OCI-LY1 (cell line): ENCODE measurements at regions not wholly inside any gene's neighbourhood (a gene's known extent, or its start where the extent isn't known, plus 50 kb on each side); places are given as distances from the start of the nearest gene placed in this dataset.

ENCODE experiments used
- H2AFZ ChIP-seq: fragments of 200-600 bp; sonication (generic), shearing (Covaris generic); 2 replicates; pipeline ENCODE4 v1.6.0; 2014; ENCODE audit warnings: antibody characterized with exemption, mild to moderate bottlenecking, low read length
- H3F3A ChIP-seq: fragments of 200-600 bp; sonication (generic), shearing (Covaris generic); 2 replicates; pipeline ENCODE4 v1.6.0; 2014; ENCODE audit warnings: mild to moderate bottlenecking, antibody characterized with exemption, low read length, moderate library complexity; ENCODE audit not compliant: insufficient read depth
- H3K27ac ChIP-seq: fragments of 200-600 bp; sonication (generic); 2 replicates; pipeline ENCODE4 v1.5.1; 2014; ENCODE audit warnings: low read length, mixed run types, mild to moderate bottlenecking, low read depth; ENCODE audit not compliant: poor library complexity, severe bottlenecking
- H3K27me3 ChIP-seq: fragments of 200-600 bp; sonication (generic); 2 replicates; pipeline ENCODE4 v1.6.0; 2014; ENCODE audit warnings: antibody characterized with exemption, mild to moderate bottlenecking, low read length, moderate library complexity; ENCODE audit not compliant: insufficient read depth
- H3K36me3 ChIP-seq: fragments of 200-600 bp; sonication (generic); 2 replicates; pipeline ENCODE4 v1.6.1; 2014; ENCODE audit warnings: mild to moderate bottlenecking, antibody characterized with exemption, low read length, moderate library complexity, mixed read lengths; ENCODE audit not compliant: insufficient read depth
- H3K4me1 ChIP-seq: fragments of 200-600 bp; sonication (generic); 2 replicates; pipeline ENCODE4 v1.5.1; 2014; ENCODE audit warnings: mild to moderate bottlenecking, low read length, moderate library complexity; ENCODE audit not compliant: insufficient read depth, severe bottlenecking
- H3K4me2 ChIP-seq: fragments of 200-600 bp; sonication (generic), shearing (Covaris generic); 2 replicates; pipeline ENCODE4 v1.6.1; 2014; ENCODE audit warnings: low read length
- H3K4me3 ChIP-seq: fragments of 200-600 bp; sonication (generic); 2 replicates; pipeline ENCODE4 v1.5.1; 2014; ENCODE audit warnings: low read length, low read depth, mild to moderate bottlenecking, mixed read lengths; ENCODE audit not compliant: poor library complexity, severe bottlenecking
- H3K79me2 ChIP-seq: fragments of 200-600 bp; shearing (Covaris generic); 2 replicates; pipeline ENCODE4 v1.6.1; 2016; ENCODE audit warnings: mixed run types, low read length, mixed read lengths; ENCODE audit not compliant: insufficient read depth
- H3K9ac ChIP-seq: fragments of 200-600 bp; sonication (generic), shearing (Covaris generic); 2 replicates; pipeline ENCODE4 v1.6.1; 2014; ENCODE audit warnings: mild to moderate bottlenecking, low read length, mixed read lengths
- H3K9me2 ChIP-seq: fragments of 200-600 bp; sonication (generic), shearing (Covaris generic); 2 replicates; pipeline ENCODE4 v1.6.1; 2014; ENCODE audit warnings: low read depth, mild to moderate bottlenecking, low read length, mixed read lengths
- H3K9me3 ChIP-seq: fragments of 200-600 bp; shearing (Covaris generic); 2 replicates; pipeline ENCODE4 v1.6.1; 2014; ENCODE audit warnings: low read length, mixed read lengths
- H4K20me1 ChIP-seq: fragments of 200-600 bp; sonication (generic), shearing (Covaris generic); 2 replicates; pipeline ENCODE4 v1.6.0; 2016; ENCODE audit warnings: mild to moderate bottlenecking, low read length; ENCODE audit not compliant: insufficient read depth
- CTCF ChIP-seq: fragments of 200-600 bp; sonication (generic), shearing (Covaris generic); IDR thresholded peaks from 2 replicates; pipeline ENCODE4 v1.5.1; 2017; ENCODE audit warnings: mild to moderate bottlenecking, antibody characterized with exemption, low read length, moderate library complexity, mixed read lengths
- EZH2 ChIP-seq: fragments of 200-600 bp; sonication (generic), shearing (Covaris generic); IDR thresholded peaks from 2 replicates; pipeline ENCODE4 v1.8.0; 2017; ENCODE audit warnings: borderline replicate concordance, mixed run types, mild to moderate bottlenecking, antibody characterized with exemption, low read length, moderate library complexity, mixed read lengths

- Histone ChIP-seq H3K4me2 (peak overlapping the region; percentile 44), H3K9me2 (no peaks in the 10 kb centered on the region), H3K9me3 (no peaks in the 10 kb centered on the region), H3K27ac (peak overlapping the region; percentile 77), H3K4me3 (peak overlapping the region; percentile 6), H3K9ac (peak overlapping the region; percentile 42; the same call in 1 of the 2 replicates), H2AFZ (peak overlapping the region; percentile 75; the same call in 1 of the 2 replicates), H3K27me3 (no peaks in the 10 kb centered on the region), H3K79me2 (no peaks in the 10 kb centered on the region), H3K36me3 (no peaks in the 10 kb centered on the region), H3F3A (no peaks in the 10 kb centered on the region), H3K4me1 (peaks cover 37% of the 10 kb centered on the region), H4K20me1 (no peaks in the 10 kb centered on the region)
- no peak for TF ChIP-seq CTCF
- TF ChIP-seq EZH2, result no peak
These were observed 250.2 kb upstream of the OR4E1 start for GRCh38 chr14:21923820-21924219.

- Histone ChIP-seq H3K4me2 (no peak overlapping the region), H3K4me3 (no peak overlapping the region), H3K27me3 (no peaks in the 10 kb centered on the region), H3K36me3 (no peaks in the 10 kb centered on the region), H3K79me2 (no peaks in the 10 kb centered on the region), H3K9me2 (no peaks in the 10 kb centered on the region), H3K27ac (no peak overlapping the region), H3F3A (no peaks in the 10 kb centered on the region), H3K9ac (no peak overlapping the region), H3K9me3 (no peaks in the 10 kb centered on the region), H3K4me1 (peaks cover 46% of the 10 kb centered on the region), H4K20me1 (no peaks in the 10 kb centered on the region), H2AFZ (no peak overlapping the region)
- TF ChIP-seq EZH2, result no peak
These were observed 247.8 kb upstream of the OR4E1 start for GRCh38 chr14:21921453-21921852.

- H4K20me1 ChIP-seq, result no peaks in the 10 kb centered on the region
- H3K9ac ChIP-seq, result no peak overlapping the region
- H3K4me3 ChIP-seq, result no peak overlapping the region
- H3K36me3 ChIP-seq, result no peaks in the 10 kb centered on the region
- no peaks in the 10 kb centered on the region for H3K27me3 ChIP-seq
- H3K9me3 ChIP-seq, result no peaks in the 10 kb centered on the region
- H3K27ac ChIP-seq, result no peak overlapping the region
- H3K79me2 ChIP-seq, result no peaks in the 10 kb centered on the region
- no peak overlapping the region for H2AFZ ChIP-seq
- peaks cover 16% of the 10 kb centered on the region for H3K4me1 ChIP-seq
- TF ChIP-seq EZH2, result no peak
- peak; percentile 94 for TF ChIP-seq CTCF
- peak overlapping the region; percentile 50 for H3K4me2 ChIP-seq
- H3F3A ChIP-seq, result no peaks in the 10 kb centered on the region
- H3K9me2 ChIP-seq, result no peaks in the 10 kb centered on the region
These were observed 244.2 kb upstream of the OR4E1 start for GRCh38 chr14:21917699-21918436.

- Histone ChIP-seq H3K4me2 (no peak overlapping the region), H3K27me3 (no peaks in the 10 kb centered on the region), H3K36me3 (no peaks in the 10 kb centered on the region), H3F3A (no peaks in the 10 kb centered on the region), H3K27ac (no peak overlapping the region), H3K79me2 (no peaks in the 10 kb centered on the region), H3K9me3 (no peaks in the 10 kb centered on the region), H4K20me1 (no peaks in the 10 kb centered on the region), H3K9ac (no peak overlapping the region), H3K9me2 (no peaks in the 10 kb centered on the region), H3K4me1 (peaks cover 16% of the 10 kb centered on the region), H2AFZ (no peak overlapping the region), H3K4me3 (no peak overlapping the region)
- TF ChIP-seq EZH2 (no peak), CTCF (no peak)
These were observed 242.2 kb upstream of the OR4E1 start for GRCh38 chr14:21915826-21916225.
